ENCODE measurements at regions not wholly inside any gene's neighbourhood (a gene's known extent, or its start where the extent isn't known, plus 50 kb on each side); places are given as distances from the start of the nearest gene placed in this dataset.

- Histone ChIP-seq H3K27me3 (replicated peaks in 1 of 4; ENCODE audit: control insufficient read depth in 3 of 4, extremely low read depth in 1 of 4, insufficient read depth in 3 of 4, low read length in 3 of 4) (no peaks in the 10 kb centered on the region; a peak in 1 of 7 replicates), H3K79me2 (ENCODE audit: control insufficient read depth in 1 of 2, insufficient read depth in 2 of 2, low read length in 2 of 2) (no peaks in the 10 kb centered on the region), H3K4me3 (ENCODE audit: extremely low read depth in 1 of 4, insufficient read depth in 2 of 4, low read depth in 3 of 4, low read length in 4 of 4) (no peak overlapping the region), H3K27ac (ENCODE audit: low read depth, low read length) (no peak overlapping the region), H3K56ac (replicated peaks; ENCODE audit: insufficient read length, low read depth, low read length) (no peak overlapping the region), H3K4me2 (ENCODE audit: insufficient read depth in 1 of 2, low read depth in 2 of 2, low read length in 2 of 2) (no peak overlapping the region), H3K9ac (replicated peaks in 1 of 4; ENCODE audit: extremely low read depth in 1 of 4, low read depth in 3 of 4, low read length in 3 of 4) (no peak overlapping the region), H3K23ac (ENCODE audit: insufficient read length) (no peak overlapping the region), H2BK15ac (ENCODE audit: low read length) (no peak overlapping the region), H3K79me1 (ENCODE audit: low read depth, low read length) (no peaks in the 10 kb centered on the region), H2AK5ac (ENCODE audit: low read depth, low read length) (no peak overlapping the region), H3K4ac (replicated peaks; ENCODE audit: insufficient read length, low read depth, low read length) (no peak overlapping the region), H3K14ac (ENCODE audit: insufficient read length) (no peak overlapping the region), H2BK5ac (ENCODE audit: low read depth, low read length) (no peak overlapping the region), H4K5ac (ENCODE audit: insufficient read length, low read depth, low read length) (no peak overlapping the region), H2BK20ac (ENCODE audit: low read length) (no peak overlapping the region), H4K20me1 (replicated peaks in 1 of 2; ENCODE audit: control insufficient read depth in 1 of 2, insufficient read depth in 2 of 2, low read length in 2 of 2) (no peaks in the 10 kb centered on the region), H3K36me3 (ENCODE audit: control insufficient read depth in 2 of 4, insufficient read depth in 4 of 4, low read length in 3 of 4) (no peaks in the 10 kb centered on the region), H3K18ac (ENCODE audit: extremely low read depth, low read length) (no peak overlapping the region), H2BK12ac (ENCODE audit: low read depth, low read length) (no peak overlapping the region), H3K4me1 (replicated peaks in 1 of 4; ENCODE audit: control insufficient read depth in 3 of 4, insufficient read depth in 4 of 4, low read length in 3 of 4) (no peaks in the 10 kb centered on the region), H2AFZ (ENCODE audit: low read length) (no peak overlapping the region), H2BK120ac (replicated peaks; ENCODE audit: low read depth, low read length) (no peak overlapping the region), H4K91ac (replicated peaks; ENCODE audit: insufficient read length, low read length) (no peak overlapping the region), H3K9me3 (ENCODE audit: insufficient read depth in 2 of 2, low read depth in 1 of 2, low read length in 1 of 2) (no peaks in the 10 kb centered on the region), H4K8ac (ENCODE audit: extremely low read depth, insufficient read depth, low read length) (no peak overlapping the region), H3K23me2 (ENCODE audit: low read depth, low read length) (no peaks in the 10 kb centered on the region)
- 88% methylated on average over 3 of the region's 3 CpGs; no CpG with 5 or more reads in 1 of the 2 experiments for WGBS, 2 experiments (ENCODE audit: extremely low coverage in 1 of 2, insufficient coverage in 1 of 2, insufficient read length in 1 of 2, insufficient replicate concordance in 2 of 2, low coverage in 1 of 2, low lambda C conversion rate in 2 of 2, missing lambda C conversion rate in 1 of 2)
- CTCF ChIA-PET (ENCODE audit: partially characterized antibody) = interaction anchor here (1.3 to 1.7 kb wide), 2 partner anchors 16 to 129 kb away, joined by 4 to 7 read pairs; no protein-coding TSS in a partner anchor
- FAIRE-seq = no peak
- POLR2A ChIA-PET (ENCODE audit: partially characterized antibody) = interaction anchor here (0.6 kb wide), 1 partner anchor 768 kb away, joined by 4 read pairs; no protein-coding TSS in a partner anchor
- TF ChIP-seq FOSL1 (IDR thresholded peaks at IDR 0.05; ENCODE audit: insufficient read depth, low read depth, low read length) = no peak
- peak; percentile 57; the same call in 1 of the 2 replicates for TF ChIP-seq MAFK (IDR thresholded peaks at IDR 0.05; ENCODE audit: low read depth, low read length)
- DNase-seq (ENCODE audit: low read depth in 1 of 2, low spot score in 2 of 2) = no peak
Measured at GRCh38 chr4:82139287-82139686, 234.5 kb downstream of the HNRNPD start.

Data from H1 (cell line).